ENCODE measurements at regions not wholly inside any gene's neighbourhood (a gene's known extent, or its start where the extent isn't known, plus 50 kb on each side); places are given as distances from the start of the nearest gene placed in this dataset.

DNA sequence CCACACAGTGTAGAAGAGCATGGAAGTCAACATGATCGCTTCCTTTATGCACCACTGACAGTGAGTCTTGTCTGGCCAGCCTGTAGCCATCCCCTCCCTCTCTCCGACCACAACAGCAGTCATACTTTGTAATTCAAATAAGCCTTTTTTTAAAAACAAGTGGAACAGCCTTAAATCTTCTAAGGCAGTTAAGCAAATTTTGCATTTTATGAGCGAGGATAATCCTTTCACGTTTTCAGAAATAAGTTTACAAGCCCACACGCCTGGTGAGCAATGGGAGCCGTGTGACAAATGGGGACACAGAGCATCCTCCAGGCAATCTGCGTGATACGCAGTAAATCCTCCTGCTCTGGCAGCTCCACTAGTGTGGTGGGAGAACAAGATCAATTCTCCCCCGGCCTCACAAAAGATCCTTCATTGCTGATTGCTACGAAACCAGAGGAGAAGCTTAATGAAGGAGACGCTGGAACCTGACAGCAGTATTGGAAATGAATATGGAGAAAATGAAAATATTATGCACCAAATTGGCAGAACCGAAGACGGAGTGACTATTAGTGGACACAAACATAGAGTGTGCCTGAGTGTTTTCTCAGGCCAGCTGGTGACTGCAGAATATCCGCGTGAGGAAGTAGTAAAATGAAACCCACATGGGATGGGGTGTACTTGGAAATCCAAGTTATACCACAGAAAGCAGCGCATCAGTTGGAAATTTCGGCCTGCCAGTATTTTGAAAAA, 104.2 kb upstream of the CDCA7L start:
- Histone ChIP-seq H3K27ac (ENCODE audit: low read depth, low read length) (no peak overlapping the region), H3K9me3 (ENCODE audit: control insufficient read depth in 1 of 2, insufficient read depth in 1 of 2, low read depth in 1 of 2, low read length in 2 of 2) (no peaks in the 10 kb centered on the region), H3K9ac (ENCODE audit: low read length) (no peak overlapping the region), H3K27me3 (ENCODE audit: insufficient read depth, low read length) (no peaks in the 10 kb centered on the region), H2AFZ (ENCODE audit: low read depth, low read length, poor library complexity, severe bottlenecking) (no peak overlapping the region), H3K4me1 (ENCODE audit: control insufficient read depth in 1 of 2, insufficient read depth in 2 of 2, low read length in 2 of 2) (no peaks in the 10 kb centered on the region), H3K4me2 (ENCODE audit: low read length) (no peak overlapping the region), H4K20me1 (ENCODE audit: insufficient read depth) (no peaks in the 10 kb centered on the region), H3K79me2 (ENCODE audit: insufficient read depth, low read length) (no peaks in the 10 kb centered on the region), H3K9me2 (ENCODE audit: insufficient read depth) (no peaks in the 10 kb centered on the region; the same call in 1 of the 2 replicates), H3K4me3 (replicated peaks in 1 of 2; ENCODE audit: low read depth in 1 of 2, low read length in 2 of 2) (no peak overlapping the region), H3K36me3 (ENCODE audit: control insufficient read depth in 1 of 2, insufficient read depth in 2 of 2, low read length in 2 of 2) (no peaks in the 10 kb centered on the region)
- no peak for TF ChIP-seq CEBPB (IDR thresholded peaks at IDR 0.05; ENCODE audit: low read depth)
- no peak for TF ChIP-seq POLR2A (IDR thresholded peaks at IDR 0.05; ENCODE audit: borderline replicate concordance, extremely low read depth, insufficient read depth, insufficient read length)
- no peak for TF ChIP-seq EZH2phosphoT487 (IDR thresholded peaks at IDR 0.05; ENCODE audit: borderline replicate concordance)
- TF ChIP-seq SRF (IDR thresholded peaks at IDR 0.05; ENCODE audit: low read depth): no peak
- TF ChIP-seq, protein P1, sequence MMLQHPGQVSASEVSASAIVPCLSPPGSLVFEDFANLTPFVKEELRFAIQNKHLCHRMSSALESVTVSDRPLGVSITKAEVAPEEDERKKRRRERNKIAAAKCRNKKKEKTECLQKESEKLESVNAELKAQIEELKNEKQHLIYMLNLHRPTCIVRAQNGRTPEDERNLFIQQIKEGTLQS (IDR thresholded peaks at IDR 0.05): no peak
- no peak for TF ChIP-seq SP1 (IDR thresholded peaks at IDR 0.05; ENCODE audit: low read depth)
- no peak for TF ChIP-seq ZNF274 (IDR thresholded peaks at IDR 0.05; ENCODE audit: low read depth, low read length)
- TF ChIP-seq CBX3 (IDR thresholded peaks at IDR 0.05; ENCODE audit: low read depth): no peak
- no peak for TF ChIP-seq ELF1 (IDR thresholded peaks at IDR 0.05; ENCODE audit: borderline replicate concordance, low read depth)
- TF ChIP-seq, protein P2, sequence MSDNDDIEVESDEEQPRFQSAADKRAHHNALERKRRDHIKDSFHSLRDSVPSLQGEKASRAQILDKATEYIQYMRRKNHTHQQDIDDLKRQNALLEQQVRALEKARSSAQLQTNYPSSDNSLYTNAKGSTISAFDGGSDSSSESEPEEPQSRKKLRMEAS (IDR thresholded peaks at IDR 0.05): no peak
- no peak for TF ChIP-seq EZH2 (IDR thresholded peaks at IDR 0.05)
- no peak for TF ChIP-seq ZFX (IDR thresholded peaks at IDR 0.05)
- no peak for TF ChIP-seq YY1 (IDR thresholded peaks at IDR 0.05; ENCODE audit: extremely low read depth, insufficient replicate concordance, low read depth, low read length)
- TF ChIP-seq POLR2AphosphoS5 (IDR thresholded peaks at IDR 0.05; ENCODE audit: low read depth, low read length): no peak
- no peak for TF ChIP-seq EGR1 (IDR thresholded peaks at IDR 0.05; ENCODE audit: low read depth)
- TF ChIP-seq, protein P3, sequence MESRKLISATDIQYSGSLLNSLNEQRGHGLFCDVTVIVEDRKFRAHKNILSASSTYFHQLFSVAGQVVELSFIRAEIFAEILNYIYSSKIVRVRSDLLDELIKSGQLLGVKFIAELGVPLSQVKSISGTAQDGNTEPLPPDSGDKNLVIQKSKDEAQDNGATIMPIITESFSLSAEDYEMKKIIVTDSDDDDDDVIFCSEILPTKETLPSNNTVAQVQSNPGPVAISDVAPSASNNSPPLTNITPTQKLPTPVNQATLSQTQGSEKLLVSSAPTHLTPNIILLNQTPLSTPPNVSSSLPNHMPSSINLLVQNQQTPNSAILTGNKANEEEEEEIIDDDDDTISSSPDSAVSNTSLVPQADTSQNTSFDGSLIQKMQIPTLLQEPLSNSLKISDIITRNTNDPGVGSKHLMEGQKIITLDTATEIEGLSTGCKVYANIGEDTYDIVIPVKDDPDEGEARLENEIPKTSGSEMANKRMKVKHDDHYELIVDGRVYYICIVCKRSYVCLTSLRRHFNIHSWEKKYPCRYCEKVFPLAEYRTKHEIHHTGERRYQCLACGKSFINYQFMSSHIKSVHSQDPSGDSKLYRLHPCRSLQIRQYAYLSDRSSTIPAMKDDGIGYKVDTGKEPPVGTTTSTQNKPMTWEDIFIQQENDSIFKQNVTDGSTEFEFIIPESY (IDR thresholded peaks at IDR 0.05; ENCODE audit: extremely low read depth, insufficient replicate concordance, low read length): no peak
- TF ChIP-seq RAD21 (IDR thresholded peaks at IDR 0.05; ENCODE audit: low read depth): no peak
- CTCF ChIA-PET: no interaction called here
- ATAC-seq: no peak
- intact Hi-C loops (cut with micrococcal nuclease): no loop called here
- POLR2A ChIA-PET: no interaction called here
- no peak for DNase-seq (ENCODE audit: low read depth, low spot score)
- no TSS peak for BruUV-seq (replicated peaks)
- RAD21 ChIA-PET (ENCODE audit: low non-redundant PET in 1 of 2, low total read pairs in 2 of 2, uncharacterized antibody in 2 of 2, unreplicated experiment in 2 of 2): no interaction called here

Measured in HCT116 (cell line).